ENCODE measurements at regions not wholly inside any gene's neighbourhood (a gene's known extent, or its start where the extent isn't known, plus 50 kb on each side); places are given as distances from the start of the nearest gene placed in this dataset.

DNA sequence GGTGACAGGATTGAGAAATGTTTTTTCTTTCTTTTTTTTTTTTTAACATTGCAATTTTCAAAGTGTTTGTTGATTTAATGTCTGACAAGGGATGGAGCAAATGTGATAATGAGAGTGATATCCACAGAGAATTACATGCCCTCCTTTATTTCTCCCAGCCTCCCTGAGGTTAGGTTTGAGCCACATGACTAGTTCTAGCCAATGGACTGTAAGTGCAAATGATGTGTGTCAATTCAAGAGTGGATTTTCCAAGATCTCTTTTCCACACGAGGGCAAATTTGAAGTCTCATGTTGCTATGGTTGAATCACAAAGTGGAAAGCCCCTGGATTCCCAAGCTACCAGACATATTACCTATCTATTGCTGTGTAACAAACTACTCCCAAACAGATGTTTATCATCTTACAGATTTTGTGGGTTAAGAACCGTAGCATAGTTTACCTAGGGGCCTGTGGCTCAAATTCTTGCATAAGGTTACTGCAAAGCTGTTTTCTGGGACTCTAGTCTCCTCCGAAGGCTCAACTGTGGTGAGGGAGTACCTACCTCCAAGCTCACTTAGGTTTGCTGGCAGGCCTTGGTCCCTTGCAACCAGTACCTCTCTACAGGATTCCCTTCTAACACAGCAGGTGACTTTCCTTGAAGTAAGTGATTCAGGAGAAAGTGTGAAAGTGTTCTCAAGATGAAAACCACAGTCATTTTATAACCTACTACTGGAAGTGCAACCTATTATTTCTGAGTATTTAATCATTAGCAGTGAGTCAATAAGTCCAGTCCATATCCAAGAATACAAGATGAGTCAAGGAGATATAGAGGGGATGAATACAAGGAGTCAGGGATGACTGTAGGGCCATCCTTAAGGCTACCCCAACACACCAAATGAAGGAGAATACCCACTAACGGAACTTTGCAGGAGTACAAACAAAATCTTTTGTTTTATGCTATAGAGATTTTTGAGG, 533.6 kb downstream of the PTPRC start:
- TF ChIP-seq, protein P1, sequence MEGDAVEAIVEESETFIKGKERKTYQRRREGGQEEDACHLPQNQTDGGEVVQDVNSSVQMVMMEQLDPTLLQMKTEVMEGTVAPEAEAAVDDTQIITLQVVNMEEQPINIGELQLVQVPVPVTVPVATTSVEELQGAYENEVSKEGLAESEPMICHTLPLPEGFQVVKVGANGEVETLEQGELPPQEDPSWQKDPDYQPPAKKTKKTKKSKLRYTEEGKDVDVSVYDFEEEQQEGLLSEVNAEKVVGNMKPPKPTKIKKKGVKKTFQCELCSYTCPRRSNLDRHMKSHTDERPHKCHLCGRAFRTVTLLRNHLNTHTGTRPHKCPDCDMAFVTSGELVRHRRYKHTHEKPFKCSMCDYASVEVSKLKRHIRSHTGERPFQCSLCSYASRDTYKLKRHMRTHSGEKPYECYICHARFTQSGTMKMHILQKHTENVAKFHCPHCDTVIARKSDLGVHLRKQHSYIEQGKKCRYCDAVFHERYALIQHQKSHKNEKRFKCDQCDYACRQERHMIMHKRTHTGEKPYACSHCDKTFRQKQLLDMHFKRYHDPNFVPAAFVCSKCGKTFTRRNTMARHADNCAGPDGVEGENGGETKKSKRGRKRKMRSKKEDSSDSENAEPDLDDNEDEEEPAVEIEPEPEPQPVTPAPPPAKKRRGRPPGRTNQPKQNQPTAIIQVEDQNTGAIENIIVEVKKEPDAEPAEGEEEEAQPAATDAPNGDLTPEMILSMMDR (IDR thresholded peaks at IDR 0.05), result no peak
- TF ChIP-seq POLR2A (IDR thresholded peaks at IDR 0.05), result no peak
